Fibroblast of skin of abdomen (primary cell): ENCODE measurements at regions not wholly inside any gene's neighbourhood (a gene's known extent, or its start where the extent isn't known, plus 50 kb on each side); places are given as distances from the start of the nearest gene placed in this dataset.

ENCODE experiments used
- DNase-seq: peaks from one replicate; pipeline ENCODE4 v3.0.0-alpha.2; 2013

DNA sequence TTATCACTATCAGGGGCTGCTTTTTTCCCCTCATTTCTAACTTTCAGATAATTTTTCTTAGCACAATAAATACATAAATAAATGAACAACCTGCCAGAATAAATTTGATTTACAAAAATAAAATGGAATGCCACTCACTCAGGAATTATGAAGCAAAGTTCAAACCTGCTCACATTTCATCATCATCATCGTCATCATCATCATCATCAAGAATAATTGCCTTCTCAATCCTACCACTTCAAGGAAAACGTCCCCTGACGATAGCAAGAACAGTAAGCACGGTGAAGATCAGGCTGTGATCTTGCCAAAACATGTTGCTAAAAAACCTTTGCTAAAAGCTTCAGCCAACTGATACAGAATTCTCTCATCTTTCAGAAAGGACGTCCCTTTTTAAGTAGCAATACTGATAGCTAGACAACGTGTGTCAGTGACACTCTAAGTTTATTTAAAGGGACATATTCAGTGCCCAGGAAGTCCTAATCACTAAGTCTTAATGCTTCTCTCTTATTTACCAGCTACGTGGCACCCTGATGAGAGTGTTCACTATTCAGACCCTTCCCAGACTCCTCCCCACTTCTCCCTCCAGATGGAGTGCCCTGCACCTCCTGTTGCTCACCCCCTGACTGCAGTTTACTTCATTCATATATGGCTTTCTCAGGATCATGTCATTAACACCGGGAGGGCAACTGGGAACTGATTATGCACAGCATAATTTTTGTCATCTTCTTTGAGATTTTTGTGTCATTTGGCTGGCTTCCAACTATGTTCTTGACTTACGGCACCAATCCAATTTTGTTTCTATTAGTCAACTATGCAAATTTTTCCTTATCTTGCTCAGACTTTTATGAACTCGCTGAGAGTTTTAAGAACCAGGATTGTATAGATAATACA, 200.1 kb upstream of the GUCY1A2 start:
- no peak for DNase-seq

- DNase-seq, result no peak
These were observed 199.2 kb upstream of the GUCY1A2 start for GRCh38 chr11:107217444-107217843.

GRCh38 chr11:107215010-107215409, 196.7 kb upstream of the GUCY1A2 start:
- no peak for DNase-seq

DNA sequence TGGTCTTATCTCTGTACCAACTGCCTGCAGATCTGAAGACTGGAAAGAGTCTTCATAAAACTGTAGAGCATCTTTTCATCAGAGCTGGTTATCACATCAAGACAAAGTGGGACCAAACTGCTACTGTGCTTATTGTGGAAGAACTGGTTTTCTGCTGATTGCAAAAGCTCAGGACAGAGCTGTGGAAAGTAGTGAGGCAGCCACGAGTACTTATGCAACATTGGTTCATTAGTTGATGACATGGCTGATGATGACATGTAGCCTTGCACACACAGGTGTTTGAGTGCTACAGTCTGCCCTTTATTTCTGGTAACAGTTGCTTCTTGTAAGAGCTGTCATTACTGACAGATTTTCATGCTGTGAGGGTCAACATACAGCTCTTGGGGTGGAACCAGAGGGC, 185.4 kb upstream of the GUCY1A2 start:
- DNase-seq, result no peak

- no peak for DNase-seq
These were observed 184.0 kb upstream of the GUCY1A2 start for GRCh38 chr11:107202241-107202640.

DNA sequence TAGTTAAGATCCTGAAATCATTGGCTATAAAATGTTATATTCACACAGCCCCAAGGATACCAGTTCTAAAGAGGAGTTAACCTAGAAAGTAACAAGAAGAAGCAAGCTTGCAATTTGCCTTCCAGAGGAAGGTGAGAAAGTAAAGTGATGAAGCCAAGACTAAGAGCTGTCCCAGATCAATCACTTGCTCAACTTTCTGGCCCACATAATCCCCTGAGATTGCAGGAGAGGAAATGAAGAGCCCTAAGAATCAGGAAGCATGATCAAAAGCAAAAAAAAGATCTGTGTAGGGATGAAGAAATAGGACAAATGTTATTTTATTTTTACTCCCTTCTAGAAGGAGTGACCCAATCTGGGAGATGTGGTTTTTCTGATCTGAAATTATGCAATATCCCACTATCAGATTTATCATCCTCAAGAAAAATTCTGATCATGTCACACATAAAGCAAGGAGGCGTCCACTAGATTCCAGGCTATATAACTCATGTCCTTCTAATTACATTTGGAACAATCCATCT, 180.3 kb upstream of the GUCY1A2 start:
- DNase-seq, result no peak

DNA sequence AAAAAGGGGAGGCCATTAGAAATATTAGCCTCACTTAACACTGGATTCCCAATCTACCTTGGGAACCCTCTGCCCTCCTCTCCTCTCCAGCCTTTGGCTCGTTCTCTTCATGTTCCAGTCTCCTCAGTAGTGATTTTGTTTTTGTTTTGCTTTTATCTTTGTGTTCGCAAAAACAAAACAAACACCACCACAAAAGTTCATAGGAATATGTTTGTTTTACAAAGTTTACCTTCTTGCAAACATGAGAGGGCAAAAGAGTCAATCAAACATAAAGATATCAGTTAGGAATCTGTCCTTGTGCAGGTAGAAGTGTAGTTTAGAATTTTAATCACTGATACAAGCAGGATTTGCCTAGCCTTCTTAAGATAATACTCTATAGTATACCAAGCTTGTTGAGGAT, 179.7 kb upstream of the GUCY1A2 start:
- DNase-seq, result no peak

GRCh38 chr11:107196732-107197131, 178.5 kb upstream of the GUCY1A2 start:
- DNase-seq, result no peak

DNA sequence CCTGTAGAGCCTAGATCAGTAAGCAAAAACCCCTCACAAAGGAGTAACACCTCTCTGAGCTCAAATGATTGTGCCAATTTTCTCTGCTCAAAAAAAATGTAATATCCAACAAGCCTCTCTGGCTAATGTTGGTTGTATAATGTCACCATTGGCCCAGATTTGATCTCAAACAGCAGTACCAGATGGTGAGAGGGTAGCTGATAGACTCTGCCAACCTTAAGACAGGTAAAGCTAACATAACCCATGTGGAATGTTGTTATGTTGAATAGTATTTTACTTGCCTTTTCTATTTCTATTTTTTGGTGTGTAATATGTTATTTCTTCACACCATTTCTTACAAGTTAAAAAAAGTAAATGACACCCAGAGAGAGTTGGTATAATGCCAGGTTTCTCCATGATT, 166.7 kb upstream of the GUCY1A2 start:
- no peak for DNase-seq

DNA sequence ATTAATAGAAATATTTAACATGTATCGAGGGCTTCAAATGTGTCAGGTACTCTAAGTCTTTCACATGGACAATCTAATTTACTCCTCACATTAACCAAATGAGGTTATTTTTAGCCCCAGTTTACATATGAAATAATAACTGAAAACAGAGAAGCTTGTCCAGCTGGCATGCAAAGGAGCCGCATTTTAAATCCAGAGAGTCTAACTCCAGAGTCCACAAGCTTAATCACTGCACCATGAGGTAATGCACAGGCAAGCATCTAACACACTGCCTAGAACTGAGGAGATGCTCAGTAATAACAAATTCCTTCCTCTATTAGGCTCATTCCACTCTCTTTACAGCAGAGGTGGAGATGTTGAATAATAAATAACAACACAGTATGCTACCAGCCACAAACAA, 165.7 kb upstream of the GUCY1A2 start:
- DNase-seq, result no peak

- DNase-seq, result no peak
These were observed 164.7 kb upstream of the GUCY1A2 start for GRCh38 chr11:107182978-107183377.

- DNase-seq, result no peak
These were observed 162.0 kb upstream of the GUCY1A2 start for GRCh38 chr11:107180236-107180635.

DNA sequence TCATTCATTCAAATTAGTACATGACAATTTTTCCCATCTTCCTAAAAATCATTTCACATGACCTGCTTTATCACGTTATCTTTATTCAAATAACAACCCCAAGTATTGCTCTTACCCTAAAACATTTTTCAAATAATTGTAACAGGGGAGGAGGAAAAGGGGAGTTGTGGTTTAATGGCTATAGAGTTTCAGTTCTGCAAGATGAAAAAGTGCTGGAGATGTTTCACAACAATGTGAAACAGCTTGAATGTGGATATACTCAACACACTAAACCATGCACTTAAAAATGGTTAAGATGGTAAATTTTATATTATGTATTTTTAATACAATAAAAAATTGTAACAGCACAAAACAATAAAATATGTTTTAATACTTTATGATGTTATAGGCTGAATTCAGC, 161.6 kb upstream of the GUCY1A2 start:
- no peak for DNase-seq

DNA sequence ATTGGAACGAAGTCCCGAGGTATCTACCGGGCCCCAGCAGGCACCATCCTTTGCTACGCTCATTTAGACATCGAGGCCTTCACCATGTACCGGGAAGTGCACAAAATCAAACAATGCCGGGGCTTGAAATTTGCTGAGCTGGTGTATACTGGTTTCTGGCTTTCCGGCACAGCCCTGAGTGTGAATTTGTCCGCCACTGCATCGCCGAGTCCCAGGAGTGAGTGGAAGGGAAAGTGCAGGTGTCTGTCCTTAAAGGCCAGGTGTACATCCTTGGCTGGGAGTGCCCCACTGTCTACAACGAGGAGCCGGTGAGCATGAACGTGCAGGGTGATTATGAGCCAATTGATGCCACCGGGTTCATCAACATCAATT, 158.8 kb upstream of the GUCY1A2 start:
- no peak for DNase-seq

GRCh38 chr11:107176148-107177105, 158.2 kb upstream of the GUCY1A2 start:
- DNase-seq, result no peak

- DNase-seq, result no peak
These were observed 156.6 kb upstream of the GUCY1A2 start for GRCh38 chr11:107174856-107175255.

- no peak for DNase-seq
These were observed 154.7 kb upstream of the GUCY1A2 start for GRCh38 chr11:107172996-107173395.

DNA sequence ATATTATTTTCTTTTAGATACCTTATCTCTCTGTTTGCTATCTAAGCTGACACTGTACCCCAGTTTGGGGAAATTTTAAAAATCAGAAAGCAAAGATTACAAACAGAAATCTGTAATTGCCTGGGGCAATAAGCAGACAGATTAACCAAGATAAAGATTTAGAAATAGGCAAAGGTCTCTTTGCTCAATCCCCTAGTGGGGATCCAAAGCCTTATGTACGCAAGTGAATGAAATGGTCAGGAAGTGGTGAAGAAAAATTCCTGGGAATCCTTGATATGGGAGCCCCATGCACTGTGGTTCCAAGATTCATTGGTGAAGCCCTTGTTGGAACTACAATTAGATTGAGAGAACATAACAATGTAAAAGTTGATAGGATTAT, 139.5 kb upstream of the GUCY1A2 start:
- DNase-seq, result no peak

- DNase-seq, result no peak
These were observed 139.0 kb upstream of the GUCY1A2 start for GRCh38 chr11:107157146-107157808.

DNA sequence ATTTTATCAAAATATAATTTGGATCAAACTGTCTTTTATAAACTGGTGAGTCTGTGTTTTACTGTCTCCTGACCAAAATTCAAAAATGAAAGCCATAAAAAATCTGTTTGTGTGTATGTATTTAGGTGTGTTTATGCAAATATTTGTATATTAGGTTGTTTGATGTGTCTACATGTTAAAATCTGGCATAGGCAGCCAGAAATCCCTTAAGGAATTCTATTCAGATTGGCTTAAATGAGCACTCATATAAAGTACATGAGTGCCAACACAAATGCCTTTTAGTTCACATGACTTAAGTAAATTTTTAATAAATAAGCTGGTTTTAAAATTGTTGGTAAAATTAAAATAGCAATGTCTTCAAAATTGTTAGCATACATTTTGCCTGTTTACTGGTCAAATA, 133.3 kb upstream of the GUCY1A2 start:
- DNase-seq, result no peak

DNA sequence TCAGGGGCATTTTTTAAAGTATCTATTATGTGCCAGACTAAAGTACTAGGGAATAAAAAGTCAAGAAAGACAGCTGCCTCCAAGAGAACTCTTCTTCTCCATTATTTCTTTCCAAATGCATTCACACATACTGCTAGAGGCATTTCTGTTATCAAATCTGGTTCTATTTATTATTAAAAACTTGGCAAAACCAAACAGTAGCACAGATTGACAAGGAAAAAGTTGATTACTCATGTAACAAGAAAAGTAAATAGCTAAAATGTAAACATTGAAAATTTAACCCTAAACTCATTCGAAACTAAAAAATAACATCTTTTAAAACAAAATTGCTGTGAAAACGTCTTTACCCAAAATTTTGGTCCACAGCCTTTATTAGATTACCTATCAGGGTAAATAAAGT, 132.9 kb upstream of the GUCY1A2 start:
- no peak for DNase-seq

DNA sequence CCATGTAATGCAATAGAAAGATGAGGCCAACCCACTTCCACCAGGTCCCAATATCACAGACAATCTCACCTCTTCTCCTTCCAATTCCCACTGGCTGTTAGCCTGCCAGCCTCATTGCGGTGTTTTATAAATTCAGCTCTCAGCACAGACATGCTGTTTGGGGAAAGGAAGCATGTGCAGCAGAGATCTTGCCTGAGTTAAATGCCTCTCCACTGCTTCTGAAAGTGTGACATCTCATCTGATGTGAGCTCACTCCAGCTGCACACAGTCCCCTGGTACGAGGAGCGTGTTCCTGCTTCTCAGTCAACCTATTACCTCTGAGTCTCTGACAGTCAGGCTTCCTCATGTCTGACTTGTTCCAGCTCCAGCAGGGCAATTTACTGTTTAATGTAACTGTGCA, 122.7 kb upstream of the GUCY1A2 start:
- no peak for DNase-seq

DNA sequence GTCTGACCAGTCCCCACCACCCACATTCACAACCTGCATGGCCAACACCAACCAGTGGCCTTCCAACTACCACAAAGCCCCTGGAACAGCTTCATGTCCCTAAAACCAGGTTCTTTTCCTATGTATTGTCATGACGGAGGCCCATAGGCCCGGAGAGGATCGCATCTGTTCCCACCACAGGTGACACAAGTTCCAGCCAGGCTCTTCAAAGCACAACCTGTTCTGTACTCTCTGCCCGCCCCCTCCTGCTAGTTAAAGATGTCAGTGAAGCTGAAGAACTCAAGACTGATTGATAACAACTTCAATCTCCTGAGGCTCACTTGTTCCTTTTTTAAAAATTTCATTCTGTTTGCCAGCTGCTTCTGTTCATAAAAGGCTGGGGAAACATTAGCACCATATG, 121.1 kb upstream of the GUCY1A2 start:
- DNase-seq, result no peak
